Natural killer cell (primary cell): ENCODE measurements at regions not wholly inside any gene's neighbourhood (a gene's known extent, or its start where the extent isn't known, plus 50 kb on each side); places are given as distances from the start of the nearest gene placed in this dataset.

Experiments used
- ATAC-seq, 3 donors: fragments of 150-1000 bp in 2 of 3; fragments of 200-7000 bp in 1 of 3; cut with Tn5 transposase; 1 replicate in 1 of 3; 2 replicates in 2 of 3; pipeline ENCODE4 v1.10.0; 2021; ENCODE audit warnings: mild to moderate bottlenecking in 2 of 3, moderate library complexity in 2 of 3
- DNase-seq, 2 donors: peaks; one replicate each; pipeline versions ENCODE4 v3.0.0 to v3.0.0-alpha.2; 2013 to 2021; ENCODE audit warnings: mixed read lengths in 1 of 2
- H3K27ac ChIP-seq: one replicate; pipeline ENCODE4 v1.5.1; 2013; ENCODE audit warnings: mild to moderate bottlenecking, low read length
- H3K27me3 ChIP-seq: one replicate; pipeline ENCODE4 v1.6.1; 2013; ENCODE audit warnings: low read length; ENCODE audit not compliant: control insufficient read depth, insufficient read depth
- H3K36me3 ChIP-seq: one replicate; pipeline ENCODE4 v1.6.1; 2013; ENCODE audit warnings: low read length; ENCODE audit not compliant: control insufficient read depth, insufficient read depth
- H3K4me1 ChIP-seq: one replicate; pipeline ENCODE4 v1.6.1; 2013; ENCODE audit warnings: low read length; ENCODE audit not compliant: control insufficient read depth, insufficient read depth
- H3K4me3 ChIP-seq: one replicate; pipeline ENCODE4 v1.5.1; 2013; ENCODE audit warnings: low read length
- H3K9me3 ChIP-seq: one replicate; pipeline ENCODE4 v1.6.1; 2013; ENCODE audit warnings: low read length; ENCODE audit not compliant: control insufficient read depth, insufficient read depth
- H3K27ac Mint-ChIP-seq, 2 donors: one replicate each; pipeline ENCODE4 v1.8.0; 2022; ENCODE audit warnings: mild to moderate bottlenecking in 2 of 2, mixed read lengths in 2 of 2, moderate library complexity in 1 of 2
- H3K27me3 Mint-ChIP-seq, 2 donors: one replicate each; pipeline ENCODE4 v1.8.0; 2022; ENCODE audit warnings: low read depth in 2 of 2, mixed read lengths in 2 of 2
- H3K36me3 Mint-ChIP-seq: one replicate; pipeline ENCODE4 v1.8.0; 2022; ENCODE audit warnings: mixed read lengths
- H3K4me1 Mint-ChIP-seq, 2 donors: one replicate each; pipeline ENCODE4 v1.8.0; 2022; ENCODE audit warnings: mixed read lengths in 2 of 2
- H3K4me3 Mint-ChIP-seq: one replicate; pipeline ENCODE4 v1.8.0; 2022; ENCODE audit warnings: mild to moderate bottlenecking, moderate library complexity, mixed read lengths
- H3K9me3 Mint-ChIP-seq, 2 donors: one replicate each; pipeline ENCODE4 v1.8.0; 2022; ENCODE audit warnings: mixed read lengths in 2 of 2
- WGBS: methylation state at CpG from one replicate; pipeline ENCODE4 v1.1.7; 2013; ENCODE audit warnings: missing lambda C conversion rate; ENCODE audit not compliant: insufficient coverage; 5-methylcytosine and 5-hydroxymethylcytosine counted together
- intact Hi-C: fragments of 100-400 bp; cut with micrococcal nuclease; formaldehyde crosslinking; loops from one replicate; pipeline ENCODE4 v1.14.2; 2022
- TF ChIP-seq, protein P1 (sequence below): fragments of 200-600 bp; IDR thresholded peaks from one replicate; pipeline ENCODE4 v1.8.0; 2022; ENCODE audit warnings: antibody characterized with exemption

DNA sequence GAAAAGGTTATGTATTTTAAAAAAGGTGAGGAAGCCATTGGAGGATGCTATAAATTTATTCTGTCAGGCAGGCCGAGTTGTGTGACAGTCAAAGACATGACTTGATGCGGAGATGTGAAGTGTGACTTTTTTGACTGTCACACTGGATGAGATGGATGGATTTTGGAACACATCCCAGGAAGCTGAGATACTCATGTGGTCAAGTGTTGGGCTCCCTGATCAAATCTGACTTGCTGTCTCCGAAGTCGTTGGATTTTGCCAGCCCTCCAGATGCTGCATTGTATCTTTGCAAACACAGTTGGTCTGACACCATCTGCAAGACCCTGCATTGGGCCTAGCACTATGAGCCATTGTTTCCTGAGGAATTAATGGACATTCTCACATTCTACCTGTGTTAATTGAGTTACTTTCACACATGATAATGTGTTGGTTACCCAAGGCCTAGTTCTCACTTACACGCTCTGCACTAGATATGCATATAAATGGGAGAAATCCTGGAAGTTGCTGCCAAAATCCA is 204.0 kb upstream of the PRKD1 start:
- Histone ChIP-seq H3K36me3 (no peaks in the 10 kb centered on the region), H3K9me3 (peaks cover 7% of the 10 kb centered on the region), H3K4me3 (no peak overlapping the region), H3K27me3 (no peaks in the 10 kb centered on the region), H3K4me1 (no peaks in the 10 kb centered on the region), H3K27ac (no peak overlapping the region)
- no peaks in the 10 kb centered on the region for H3K36me3 Mint-ChIP-seq
- H3K27ac Mint-ChIP-seq = no peak overlapping the region
- WGBS = 81% methylated on average over 5 of the region's 5 CpGs
- H3K4me3 Mint-ChIP-seq = no peak overlapping the region
- ATAC-seq = no peak
- TF ChIP-seq, protein P1, sequence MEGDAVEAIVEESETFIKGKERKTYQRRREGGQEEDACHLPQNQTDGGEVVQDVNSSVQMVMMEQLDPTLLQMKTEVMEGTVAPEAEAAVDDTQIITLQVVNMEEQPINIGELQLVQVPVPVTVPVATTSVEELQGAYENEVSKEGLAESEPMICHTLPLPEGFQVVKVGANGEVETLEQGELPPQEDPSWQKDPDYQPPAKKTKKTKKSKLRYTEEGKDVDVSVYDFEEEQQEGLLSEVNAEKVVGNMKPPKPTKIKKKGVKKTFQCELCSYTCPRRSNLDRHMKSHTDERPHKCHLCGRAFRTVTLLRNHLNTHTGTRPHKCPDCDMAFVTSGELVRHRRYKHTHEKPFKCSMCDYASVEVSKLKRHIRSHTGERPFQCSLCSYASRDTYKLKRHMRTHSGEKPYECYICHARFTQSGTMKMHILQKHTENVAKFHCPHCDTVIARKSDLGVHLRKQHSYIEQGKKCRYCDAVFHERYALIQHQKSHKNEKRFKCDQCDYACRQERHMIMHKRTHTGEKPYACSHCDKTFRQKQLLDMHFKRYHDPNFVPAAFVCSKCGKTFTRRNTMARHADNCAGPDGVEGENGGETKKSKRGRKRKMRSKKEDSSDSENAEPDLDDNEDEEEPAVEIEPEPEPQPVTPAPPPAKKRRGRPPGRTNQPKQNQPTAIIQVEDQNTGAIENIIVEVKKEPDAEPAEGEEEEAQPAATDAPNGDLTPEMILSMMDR = no peak
- no peaks in the 10 kb centered on the region for H3K4me1 Mint-ChIP-seq
- H3K9me3 Mint-ChIP-seq = peaks cover 0 to 5% of the 10 kb centered on the region in 2 donors
- DNase-seq = no peak
- H3K27me3 Mint-ChIP-seq = no peaks in the 10 kb centered on the region
- intact Hi-C loops = no loop called here

DNA sequence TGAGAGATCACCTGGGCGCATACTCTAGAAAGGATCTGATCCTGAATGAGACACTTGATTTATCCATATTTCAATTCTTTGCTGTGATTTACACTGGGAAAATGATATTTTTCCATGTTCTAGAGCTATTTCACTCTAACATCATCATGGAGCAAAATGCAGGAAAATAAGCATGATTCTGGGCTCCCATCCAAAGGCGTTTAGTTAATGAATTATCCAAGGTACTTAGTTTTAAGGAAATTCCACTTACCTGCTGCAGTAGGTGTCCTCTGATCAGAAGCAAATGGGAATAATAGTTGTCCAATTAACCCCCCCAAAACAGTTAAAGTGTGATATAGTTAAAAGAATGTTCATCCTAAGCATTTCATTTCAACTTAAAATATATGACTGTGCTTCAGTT is 204.5 kb upstream of the PRKD1 start:
- H3K9me3 ChIP-seq = peaks cover 7% of the 10 kb centered on the region
- H3K27me3 ChIP-seq = no peaks in the 10 kb centered on the region
- Mint-ChIP-seq H3K27ac (no peak overlapping the region), H3K9me3 (peaks cover 0 to 2% of the 10 kb centered on the region in 2 donors), H3K4me3 (no peak overlapping the region), H3K36me3 (no peaks in the 10 kb centered on the region), H3K4me1 (no peaks in the 10 kb centered on the region), H3K27me3 (no peaks in the 10 kb centered on the region)
- H3K36me3 ChIP-seq = no peaks in the 10 kb centered on the region
- intact Hi-C loops = no loop called here
- H3K4me1 ChIP-seq = no peaks in the 10 kb centered on the region
- 95% methylated on average over 2 of the region's 2 CpGs for WGBS
- TF ChIP-seq, protein P1 = no peak
- no peak for ATAC-seq
- no peak overlapping the region for H3K4me3 ChIP-seq
- DNase-seq = no peak
- no peak overlapping the region for H3K27ac ChIP-seq

DNA sequence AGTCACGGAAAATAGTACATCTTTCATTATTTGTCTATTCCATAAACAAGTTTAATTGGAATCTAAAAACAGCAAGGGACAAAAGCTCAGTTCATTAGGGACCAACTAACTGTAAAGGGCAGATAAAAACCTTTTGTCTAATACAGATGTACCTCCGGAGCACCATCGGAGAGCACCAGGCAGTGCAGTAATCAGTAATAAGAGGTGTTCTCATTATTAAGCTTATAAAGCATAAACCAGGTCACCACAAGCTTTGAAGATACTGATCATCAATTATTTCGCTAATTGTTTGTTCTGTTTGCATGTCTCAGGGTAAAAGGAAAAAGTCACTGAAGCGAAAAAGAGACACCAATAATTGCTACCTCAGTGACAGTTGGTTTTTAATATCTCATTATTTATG is 207.3 kb upstream of the PRKD1 start:
- TF ChIP-seq, protein P1 = no peak
- H3K27ac Mint-ChIP-seq = no peak overlapping the region
- no peaks in the 10 kb centered on the region for H3K9me3 ChIP-seq

DNA sequence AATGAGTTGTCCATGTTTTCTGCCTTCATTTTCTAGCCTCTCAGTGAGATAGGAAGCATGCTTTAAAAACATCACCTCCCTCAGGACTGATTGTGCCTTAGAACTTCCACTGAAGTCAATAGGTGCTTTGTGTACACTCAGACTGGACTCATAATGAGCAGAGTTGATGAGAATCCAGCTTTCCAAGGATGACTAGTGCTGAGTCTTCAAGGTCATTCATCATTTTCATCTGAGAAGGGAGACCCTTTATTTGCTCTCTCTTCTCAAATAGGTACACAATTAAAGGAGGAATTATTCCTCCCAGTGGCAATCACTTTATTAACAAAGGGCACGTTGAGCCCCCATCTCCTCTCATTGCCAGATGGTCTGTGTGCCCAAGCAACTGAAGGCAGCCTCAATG is 210.9 kb upstream of the PRKD1 start:
- Mint-ChIP-seq H3K36me3 (no peaks in the 10 kb centered on the region), H3K27me3 (no peaks in the 10 kb centered on the region), H3K4me3 (no peak overlapping the region), H3K9me3 (peaks cover 1 to 2% of the 10 kb centered on the region in 2 donors), H3K27ac (no peak overlapping the region), H3K4me1 (no peaks in the 10 kb centered on the region)
- TF ChIP-seq, protein P1 = no peak
- no peak overlapping the region for H3K4me3 ChIP-seq
- H3K36me3 ChIP-seq = no peaks in the 10 kb centered on the region
- WGBS = 86% methylated on average over 1 of the region's 1 CpG
- no peak overlapping the region for H3K27ac ChIP-seq
- no peak for ATAC-seq
- no peak for DNase-seq
- H3K27me3 ChIP-seq = no peaks in the 10 kb centered on the region
- intact Hi-C loops = no loop called here
- no peaks in the 10 kb centered on the region for H3K9me3 ChIP-seq
- no peaks in the 10 kb centered on the region for H3K4me1 ChIP-seq

More for the DNA sequence above, 207.3 kb upstream of the PRKD1 start:
- no peak for ATAC-seq
- H3K27ac ChIP-seq = no peak overlapping the region
- H3K9me3 Mint-ChIP-seq = no peaks in the 10 kb centered on the region
- H3K4me3 ChIP-seq = no peak overlapping the region
- DNase-seq = no peak
- no peak overlapping the region for H3K4me3 Mint-ChIP-seq
- H3K36me3 Mint-ChIP-seq = no peaks in the 10 kb centered on the region
- H3K27me3 ChIP-seq = no peaks in the 10 kb centered on the region
- intact Hi-C loops = no loop called here
- no peaks in the 10 kb centered on the region for H3K4me1 Mint-ChIP-seq
- no peaks in the 10 kb centered on the region for H3K4me1 ChIP-seq
- WGBS = 92% methylated on average over 3 of the region's 5 CpGs
- no peaks in the 10 kb centered on the region for H3K27me3 Mint-ChIP-seq
- H3K36me3 ChIP-seq = no peaks in the 10 kb centered on the region
